ENCODE measurements at regions not wholly inside any gene's neighbourhood (a gene's known extent, or its start where the extent isn't known, plus 50 kb on each side); places are given as distances from the start of the nearest gene placed in this dataset.

DNA sequence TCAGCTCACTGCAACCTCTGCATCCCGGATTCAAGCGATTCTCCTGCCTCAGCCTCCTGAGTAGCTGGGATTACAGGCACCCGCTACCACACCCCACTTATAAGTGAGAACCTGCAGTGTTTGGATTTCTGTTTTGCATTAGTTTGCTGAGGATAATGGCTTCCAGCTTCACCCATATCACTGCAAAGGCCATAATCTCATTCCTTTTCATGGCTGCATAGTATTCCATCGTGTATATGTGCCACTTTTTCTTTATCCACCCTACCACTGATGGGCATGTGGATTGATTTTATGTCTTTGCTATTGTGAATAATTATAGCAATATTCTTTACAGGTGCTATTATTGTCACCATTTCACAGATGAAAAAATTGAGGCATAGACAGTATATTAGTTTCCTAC, 301.0 kb upstream of the MAF start:
- TF ChIP-seq, protein P1, sequence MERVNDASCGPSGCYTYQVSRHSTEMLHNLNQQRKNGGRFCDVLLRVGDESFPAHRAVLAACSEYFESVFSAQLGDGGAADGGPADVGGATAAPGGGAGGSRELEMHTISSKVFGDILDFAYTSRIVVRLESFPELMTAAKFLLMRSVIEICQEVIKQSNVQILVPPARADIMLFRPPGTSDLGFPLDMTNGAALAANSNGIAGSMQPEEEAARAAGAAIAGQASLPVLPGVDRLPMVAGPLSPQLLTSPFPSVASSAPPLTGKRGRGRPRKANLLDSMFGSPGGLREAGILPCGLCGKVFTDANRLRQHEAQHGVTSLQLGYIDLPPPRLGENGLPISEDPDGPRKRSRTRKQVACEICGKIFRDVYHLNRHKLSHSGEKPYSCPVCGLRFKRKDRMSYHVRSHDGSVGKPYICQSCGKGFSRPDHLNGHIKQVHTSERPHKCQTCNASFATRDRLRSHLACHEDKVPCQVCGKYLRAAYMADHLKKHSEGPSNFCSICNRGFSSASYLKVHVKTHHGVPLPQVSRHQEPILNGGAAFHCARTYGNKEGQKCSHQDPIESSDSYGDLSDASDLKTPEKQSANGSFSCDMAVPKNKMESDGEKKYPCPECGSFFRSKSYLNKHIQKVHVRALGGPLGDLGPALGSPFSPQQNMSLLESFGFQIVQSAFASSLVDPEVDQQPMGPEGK (CRISPR knock-in tag; IDR thresholded peaks at IDR 0.05; ENCODE audit: borderline replicate concordance): no peak
- TF ChIP-seq, protein P2, sequence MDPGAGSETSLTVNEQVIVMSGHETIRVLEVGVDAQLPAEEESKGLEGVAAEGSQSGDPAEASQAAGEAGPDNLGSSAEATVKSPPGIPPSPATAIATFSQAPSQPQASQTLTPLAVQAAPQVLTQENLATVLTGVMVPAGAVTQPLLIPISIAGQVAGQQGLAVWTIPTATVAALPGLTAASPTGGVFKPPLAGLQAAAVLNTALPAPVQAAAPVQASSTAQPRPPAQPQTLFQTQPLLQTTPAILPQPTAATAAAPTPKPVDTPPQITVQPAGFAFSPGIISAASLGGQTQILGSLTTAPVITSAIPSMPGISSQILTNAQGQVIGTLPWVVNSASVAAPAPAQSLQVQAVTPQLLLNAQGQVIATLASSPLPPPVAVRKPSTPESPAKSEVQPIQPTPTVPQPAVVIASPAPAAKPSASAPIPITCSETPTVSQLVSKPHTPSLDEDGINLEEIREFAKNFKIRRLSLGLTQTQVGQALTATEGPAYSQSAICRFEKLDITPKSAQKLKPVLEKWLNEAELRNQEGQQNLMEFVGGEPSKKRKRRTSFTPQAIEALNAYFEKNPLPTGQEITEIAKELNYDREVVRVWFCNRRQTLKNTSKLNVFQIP (CRISPR knock-in tag; IDR thresholded peaks at IDR 0.05; ENCODE audit: borderline replicate concordance, low read depth): no peak
